Lung (tissue), 11 donors: ENCODE measurements at regions not wholly inside any gene's neighbourhood (a gene's known extent, or its start where the extent isn't known, plus 50 kb on each side); places are given as distances from the start of the nearest gene placed in this dataset.

Experiments used
- ATAC-seq: fragments of 200-7000 bp; cut with Tn5 transposase; one replicate; pipeline ENCODE4 v1.9.1; 2020; ENCODE audit warnings: moderate number of reproducible peaks; ENCODE audit not compliant: insufficient read depth, low FRiP score
- DNase-seq, 3 donors: peaks; one replicate each; pipeline ENCODE4 v3.0.0-alpha.2; 2013 to 2017
- H3K27ac ChIP-seq, 2 donors: one replicate each; pipeline ENCODE4 v1.5.1; 2013; ENCODE audit warnings: mild to moderate bottlenecking in 2 of 2, moderate library complexity in 2 of 2, control low read depth in 1 of 2, inconsistent platforms in 1 of 2, low read depth in 1 of 2, low read length in 1 of 2
- H3K27me3 ChIP-seq, 3 donors: one replicate each; pipeline ENCODE4 v1.5.1; 2013; ENCODE audit warnings: low read length in 2 of 3; ENCODE audit not compliant: control insufficient read depth in 3 of 3, insufficient read depth in 3 of 3
- H3K36me3 ChIP-seq, 4 donors: one replicate each; pipeline ENCODE4 v1.5.1; 2013; ENCODE audit warnings: low read length in 4 of 4, mild to moderate bottlenecking in 1 of 4, moderate library complexity in 1 of 4; ENCODE audit not compliant: control insufficient read depth in 4 of 4, insufficient read depth in 4 of 4
- H3K4me1 ChIP-seq, 5 donors: one replicate each; pipeline ENCODE4 v1.5.1; 2013; ENCODE audit warnings: low read length in 5 of 5, mild to moderate bottlenecking in 2 of 5, moderate library complexity in 1 of 5; ENCODE audit not compliant: control insufficient read depth in 5 of 5, insufficient read depth in 5 of 5
- H3K4me3 ChIP-seq: one replicate; pipeline ENCODE4 v1.5.1; 2013; ENCODE audit warnings: mild to moderate bottlenecking, control low read depth, moderate library complexity
- H3K9ac ChIP-seq, 2 donors: one replicate each; pipeline ENCODE4 v1.5.1; 2013; ENCODE audit warnings: low read length in 2 of 2, control low read depth in 1 of 2; ENCODE audit not compliant: insufficient read depth in 1 of 2
- H3K9me3 ChIP-seq, 4 donors: one replicate each; pipeline ENCODE4 v1.5.1; 2013; ENCODE audit warnings: low read length in 3 of 4, mild to moderate bottlenecking in 1 of 4, moderate library complexity in 1 of 4; ENCODE audit not compliant: control insufficient read depth in 4 of 4, insufficient read depth in 3 of 4
- WGBS, 2 donors: extraction: QIAGEN DNeasy Blood & Tissue Kit; methylation state at CpG; one replicate each; pipeline ENCODE4 v1.1.7; 2013; 5-methylcytosine and 5-hydroxymethylcytosine counted together
- TF ChIP-seq, protein P1 (sequence below): IDR thresholded peaks from 2 replicates; pipeline ENCODE4 v1.5.1; 2012; ENCODE audit warnings: mild to moderate bottlenecking; ENCODE audit errors: control extremely low read depth, extremely low read depth
- donor health status: control.
- donor health status: control.
- donor health status: Bipolar disorder and iron deficiency.
- donor health status: healthy.
- donor health status: DM: yes; HTN: yes; CAD: no.

DNA sequence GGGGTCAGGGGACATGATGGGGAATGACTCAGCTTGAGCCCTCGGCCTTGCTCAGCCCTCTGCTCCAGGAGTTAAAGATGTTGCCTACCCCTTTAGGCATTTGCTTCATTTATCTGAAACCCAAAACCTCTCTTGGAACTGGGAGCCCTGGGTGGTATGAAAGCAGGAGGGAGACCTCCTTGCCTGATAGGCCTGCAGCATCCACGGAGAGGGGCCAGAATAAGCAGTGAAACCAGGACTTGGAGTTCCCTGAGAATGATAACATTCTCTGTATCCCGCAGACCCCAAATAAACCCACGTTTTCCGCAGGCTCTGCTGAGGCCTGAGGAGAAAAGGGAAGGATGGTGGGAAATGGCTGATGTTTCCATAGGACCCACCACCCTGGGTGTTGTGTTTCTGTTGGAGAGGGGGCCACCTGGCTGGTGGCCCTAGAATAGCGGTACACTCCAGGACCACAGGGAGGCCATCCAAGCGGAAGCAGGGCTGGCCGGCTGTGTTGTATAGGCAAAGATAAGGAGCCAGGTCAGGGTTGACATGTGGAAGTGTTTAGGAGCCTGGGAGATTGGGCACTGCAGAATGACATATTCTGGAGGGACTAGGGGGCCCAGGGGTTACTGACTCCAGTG lies 77.4 kb downstream of the FOXD2 start:
- Histone ChIP-seq H3K4me1 (peaks cover 0 to 1% (median 0%) of the 10 kb centered on the region in 5 donors), H3K27me3 (no peaks in the 10 kb centered on the region), H3K4me3 (no peak overlapping the region), H3K9ac (no peak overlapping the region), H3K36me3 (no peaks in the 10 kb centered on the region), H3K9me3 (peaks cover 0 to 12% (median 3%) of the 10 kb centered on the region in 4 donors), H3K27ac (no peak overlapping the region)
- TF ChIP-seq, protein P1, sequence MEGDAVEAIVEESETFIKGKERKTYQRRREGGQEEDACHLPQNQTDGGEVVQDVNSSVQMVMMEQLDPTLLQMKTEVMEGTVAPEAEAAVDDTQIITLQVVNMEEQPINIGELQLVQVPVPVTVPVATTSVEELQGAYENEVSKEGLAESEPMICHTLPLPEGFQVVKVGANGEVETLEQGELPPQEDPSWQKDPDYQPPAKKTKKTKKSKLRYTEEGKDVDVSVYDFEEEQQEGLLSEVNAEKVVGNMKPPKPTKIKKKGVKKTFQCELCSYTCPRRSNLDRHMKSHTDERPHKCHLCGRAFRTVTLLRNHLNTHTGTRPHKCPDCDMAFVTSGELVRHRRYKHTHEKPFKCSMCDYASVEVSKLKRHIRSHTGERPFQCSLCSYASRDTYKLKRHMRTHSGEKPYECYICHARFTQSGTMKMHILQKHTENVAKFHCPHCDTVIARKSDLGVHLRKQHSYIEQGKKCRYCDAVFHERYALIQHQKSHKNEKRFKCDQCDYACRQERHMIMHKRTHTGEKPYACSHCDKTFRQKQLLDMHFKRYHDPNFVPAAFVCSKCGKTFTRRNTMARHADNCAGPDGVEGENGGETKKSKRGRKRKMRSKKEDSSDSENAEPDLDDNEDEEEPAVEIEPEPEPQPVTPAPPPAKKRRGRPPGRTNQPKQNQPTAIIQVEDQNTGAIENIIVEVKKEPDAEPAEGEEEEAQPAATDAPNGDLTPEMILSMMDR: no peak
- ATAC-seq (no peak), DNase-seq (no peak)
- 78 to 83% methylated on average over 8 of the region's 8 CpGs for WGBS, 2 donors

DNA sequence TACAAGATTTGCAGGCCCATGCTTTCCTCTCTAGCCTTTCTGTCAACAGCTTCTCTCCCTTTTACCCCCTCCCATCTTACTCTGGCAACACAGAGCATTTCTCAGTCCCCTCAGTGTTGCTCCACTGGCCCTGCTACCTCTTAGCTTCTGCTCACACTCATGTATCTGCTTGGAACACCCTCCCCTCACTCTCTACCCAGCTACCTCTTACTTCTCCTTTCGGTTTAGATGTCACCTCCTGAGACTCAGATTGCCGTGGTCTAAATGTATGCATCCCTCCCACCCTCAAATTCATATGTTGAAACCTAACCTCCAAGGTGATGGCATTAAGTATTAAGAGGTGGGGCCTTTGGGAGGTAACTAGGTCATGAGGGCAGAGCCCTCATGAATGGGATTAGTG lies 80.1 kb downstream of the FOXD2 start:
- H3K9ac ChIP-seq: no peak overlapping the region
- DNase-seq: no peak
- TF ChIP-seq, protein P1: no peak
- no peak overlapping the region for H3K27ac ChIP-seq
- 51 to 79% methylated on average over 2 of the region's 2 CpGs for WGBS, 2 donors
- peaks cover 0 to 11% (median 3%) of the 10 kb centered on the region in 4 donors for H3K9me3 ChIP-seq
- peaks cover 0 to 3% (median 0%) of the 10 kb centered on the region in 5 donors for H3K4me1 ChIP-seq
- no peak for ATAC-seq
- H3K4me3 ChIP-seq: no peak overlapping the region
- no peaks in the 10 kb centered on the region for H3K36me3 ChIP-seq
- no peaks in the 10 kb centered on the region for H3K27me3 ChIP-seq

DNA sequence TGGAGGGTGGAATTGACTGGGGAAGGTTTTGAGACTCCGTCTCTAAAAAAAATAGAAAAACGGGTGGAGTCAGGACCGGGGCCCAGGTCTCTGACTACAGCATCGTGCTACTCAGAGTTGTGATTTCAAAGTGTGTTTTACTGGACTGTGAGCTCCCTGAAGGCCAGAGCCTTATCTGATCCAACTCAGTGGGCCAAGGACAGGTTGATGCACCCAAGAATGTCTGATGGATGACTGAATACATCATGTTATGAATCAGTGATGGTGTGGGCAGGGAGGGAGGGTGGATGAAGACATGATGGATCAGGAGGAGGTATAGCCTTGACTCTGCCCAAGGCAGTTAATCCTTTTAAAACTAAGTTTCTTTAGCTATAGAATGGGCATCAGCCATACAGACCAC lies 81.6 kb downstream of the FOXD2 start:
- Histone ChIP-seq H3K36me3 (no peaks in the 10 kb centered on the region), H3K27me3 (no peaks in the 10 kb centered on the region), H3K9me3 (peaks cover 0 to 3% (median under 1%) of the 10 kb centered on the region in 4 donors), H3K4me1 (peaks cover 0 to 3% (median 0%) of the 10 kb centered on the region in 5 donors), H3K4me3 (no peak overlapping the region), H3K27ac (no peak overlapping the region), H3K9ac (no peak overlapping the region)
- DNase-seq (no peak), ATAC-seq (no peak)
- TF ChIP-seq, protein P1: no peak
- 90 to 94% methylated on average over 4 of the region's 4 CpGs for WGBS, 2 donors

DNA sequence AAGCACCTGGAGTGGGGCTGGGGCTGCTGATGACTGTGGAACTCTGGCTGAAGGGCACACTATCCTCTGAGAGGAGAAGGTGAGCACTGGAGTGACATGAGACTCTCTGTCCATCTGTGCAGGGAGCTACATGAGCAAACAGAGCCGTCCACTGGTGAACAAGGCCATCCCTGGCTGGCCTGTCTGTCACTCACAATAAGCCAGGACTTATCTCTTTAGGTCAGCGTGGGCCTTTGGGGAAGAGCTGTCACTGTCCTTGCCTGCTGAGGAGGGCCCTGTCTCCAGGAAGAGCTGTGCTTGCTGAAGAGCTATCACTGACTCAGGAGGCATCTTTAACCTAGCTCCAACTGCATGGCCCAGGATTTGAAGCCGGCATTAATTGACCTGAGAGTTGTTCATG lies 82.1 kb downstream of the FOXD2 start:
- H3K4me1 ChIP-seq: peaks cover 0 to 3% (median 0%) of the 10 kb centered on the region in 5 donors
- H3K27ac ChIP-seq: no peak overlapping the region
- no peaks in the 10 kb centered on the region for H3K27me3 ChIP-seq
- WGBS, 2 donors: 97 to 98% methylated on average over 3 of the region's 3 CpGs
- no peak overlapping the region for H3K4me3 ChIP-seq
- no peak for ATAC-seq
- DNase-seq: no peak
- TF ChIP-seq, protein P1: no peak
- no peak overlapping the region for H3K9ac ChIP-seq
- no peaks in the 10 kb centered on the region for H3K36me3 ChIP-seq
- peaks cover 0 to 2% (median 0%) of the 10 kb centered on the region in 4 donors for H3K9me3 ChIP-seq
